GM19023 (cell line): ENCODE measurements at regions not wholly inside any gene's neighbourhood (a gene's known extent, or its start where the extent isn't known, plus 50 kb on each side); places are given as distances from the start of the nearest gene placed in this dataset.

Experiments used
- ATAC-seq: cut with Tn5 transposase; IDR thresholded peaks from one replicate; pipeline ENCODE4 v1.9.1; 2021; ENCODE audit warnings: mild to moderate bottlenecking, moderate library complexity; ENCODE audit not compliant: unreplicated experiment

DNA sequence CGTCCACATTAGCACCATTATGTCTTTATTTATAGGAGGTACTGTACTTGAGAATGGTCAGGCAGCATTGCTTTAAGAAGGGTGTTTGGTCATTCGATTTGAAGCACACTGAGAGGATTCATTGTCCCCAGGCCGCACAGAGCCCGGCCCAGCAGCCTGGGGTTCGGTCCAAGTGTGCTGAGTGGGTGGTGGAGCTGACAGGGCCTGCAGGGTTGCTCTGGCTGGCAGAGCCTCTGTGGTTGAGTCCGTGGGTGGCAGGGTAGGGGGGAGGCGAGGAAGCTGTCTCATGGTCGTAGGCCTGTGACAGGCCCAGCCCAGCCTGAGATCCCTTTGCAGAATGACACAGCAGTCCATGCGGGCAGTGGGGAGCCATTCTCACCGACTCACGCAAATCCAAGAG is 227.7 kb upstream of the TOPAZ1 start:
- ATAC-seq, result no peak

DNA sequence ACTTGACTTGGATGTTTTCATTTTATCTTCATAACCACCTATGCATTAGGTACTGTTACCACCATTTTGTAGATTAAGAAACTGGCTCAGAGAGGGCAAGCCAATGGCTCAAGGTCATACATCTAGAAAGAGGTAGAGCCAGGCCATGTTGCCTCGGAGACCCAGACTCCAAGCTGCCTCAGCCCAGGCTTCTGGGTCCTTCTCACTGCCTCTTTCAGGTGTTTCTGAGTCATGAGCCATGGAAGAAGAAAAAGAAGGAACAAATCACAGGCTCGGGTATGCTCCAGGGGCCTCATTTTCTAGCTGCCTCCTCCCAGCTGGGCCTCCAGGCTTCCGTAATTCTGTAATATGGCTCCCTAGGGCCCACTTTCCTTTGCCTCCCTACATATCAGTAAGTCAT is 226.5 kb upstream of the TOPAZ1 start:
- no peak for ATAC-seq

DNA sequence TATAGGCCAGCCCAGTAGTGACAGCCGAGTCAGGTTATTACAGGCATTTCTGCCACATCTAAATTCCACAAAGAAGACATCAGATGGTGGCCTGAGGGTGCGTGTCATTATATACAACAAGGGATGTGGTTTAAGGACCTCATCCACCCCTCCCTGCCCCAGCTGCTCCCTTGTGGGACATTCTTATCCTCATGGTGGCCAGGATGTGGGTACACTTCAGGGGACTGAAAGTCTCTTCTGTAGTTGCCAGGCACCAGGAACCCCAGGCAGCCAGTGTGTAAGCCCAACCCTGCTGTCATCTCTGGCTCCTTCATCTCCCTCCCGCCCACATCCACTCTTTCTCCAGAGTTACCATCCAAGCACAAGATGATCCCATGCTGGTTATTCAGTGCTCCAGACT is 224.9 kb upstream of the TOPAZ1 start:
- no peak for ATAC-seq

DNA sequence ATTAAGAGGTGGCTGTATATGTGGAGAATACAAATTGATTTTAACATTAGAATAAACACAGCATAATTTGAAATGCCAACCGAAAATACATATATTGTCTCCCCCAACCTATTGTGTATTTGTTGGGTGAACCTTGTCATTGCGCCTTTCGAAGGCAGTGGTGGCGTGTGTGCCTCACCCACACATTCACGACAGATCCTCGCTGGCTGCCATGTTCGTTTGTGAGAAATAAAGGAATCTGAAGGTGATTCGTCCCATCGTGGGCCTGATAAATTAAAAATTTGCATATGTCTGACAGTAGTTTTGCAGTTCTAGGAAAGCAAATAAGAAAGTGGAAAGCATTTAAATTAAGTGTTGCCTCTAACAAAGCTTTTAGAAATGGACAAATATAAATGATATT is 222.8 kb upstream of the TOPAZ1 start:
- ATAC-seq, result no peak

DNA sequence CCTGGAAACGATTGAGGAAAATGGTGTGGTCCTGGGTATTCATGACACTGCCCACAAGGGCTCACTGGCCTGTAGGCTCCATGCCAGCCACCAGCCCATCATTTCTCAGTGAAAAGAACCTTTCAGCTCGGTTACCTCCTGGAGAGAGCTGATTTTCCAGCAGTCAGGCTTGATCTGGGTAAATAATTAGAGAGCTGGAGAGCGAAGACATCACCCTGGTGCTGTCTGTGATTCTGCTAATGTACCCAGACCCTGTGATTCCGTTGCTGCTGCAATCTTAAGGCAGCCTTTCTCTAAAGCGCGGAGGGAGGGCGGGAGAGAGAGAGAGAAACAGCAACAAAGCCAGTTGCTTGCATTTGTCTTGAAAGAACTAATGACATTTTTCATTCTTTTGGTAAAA is 221.9 kb upstream of the TOPAZ1 start:
- no peak for ATAC-seq

DNA sequence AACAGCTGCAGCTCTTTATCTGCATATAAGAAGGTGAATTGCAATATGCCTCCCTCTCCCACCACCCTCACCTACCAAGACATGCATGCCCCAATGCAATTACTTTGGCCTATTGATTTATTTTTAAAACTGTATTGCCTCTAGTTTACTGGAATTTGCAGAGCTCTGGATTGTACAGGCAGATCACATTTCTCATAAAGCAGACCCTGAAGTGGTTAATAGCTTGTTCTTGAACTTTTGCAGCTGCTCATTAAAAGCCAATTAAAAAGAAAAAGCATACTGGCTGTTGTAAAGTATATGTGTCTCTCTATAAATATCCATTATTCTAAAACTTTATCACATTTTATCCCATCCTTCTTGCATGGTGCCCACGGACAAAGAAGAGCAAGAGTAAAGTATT is 221.5 kb upstream of the TOPAZ1 start:
- ATAC-seq, result no peak

DNA sequence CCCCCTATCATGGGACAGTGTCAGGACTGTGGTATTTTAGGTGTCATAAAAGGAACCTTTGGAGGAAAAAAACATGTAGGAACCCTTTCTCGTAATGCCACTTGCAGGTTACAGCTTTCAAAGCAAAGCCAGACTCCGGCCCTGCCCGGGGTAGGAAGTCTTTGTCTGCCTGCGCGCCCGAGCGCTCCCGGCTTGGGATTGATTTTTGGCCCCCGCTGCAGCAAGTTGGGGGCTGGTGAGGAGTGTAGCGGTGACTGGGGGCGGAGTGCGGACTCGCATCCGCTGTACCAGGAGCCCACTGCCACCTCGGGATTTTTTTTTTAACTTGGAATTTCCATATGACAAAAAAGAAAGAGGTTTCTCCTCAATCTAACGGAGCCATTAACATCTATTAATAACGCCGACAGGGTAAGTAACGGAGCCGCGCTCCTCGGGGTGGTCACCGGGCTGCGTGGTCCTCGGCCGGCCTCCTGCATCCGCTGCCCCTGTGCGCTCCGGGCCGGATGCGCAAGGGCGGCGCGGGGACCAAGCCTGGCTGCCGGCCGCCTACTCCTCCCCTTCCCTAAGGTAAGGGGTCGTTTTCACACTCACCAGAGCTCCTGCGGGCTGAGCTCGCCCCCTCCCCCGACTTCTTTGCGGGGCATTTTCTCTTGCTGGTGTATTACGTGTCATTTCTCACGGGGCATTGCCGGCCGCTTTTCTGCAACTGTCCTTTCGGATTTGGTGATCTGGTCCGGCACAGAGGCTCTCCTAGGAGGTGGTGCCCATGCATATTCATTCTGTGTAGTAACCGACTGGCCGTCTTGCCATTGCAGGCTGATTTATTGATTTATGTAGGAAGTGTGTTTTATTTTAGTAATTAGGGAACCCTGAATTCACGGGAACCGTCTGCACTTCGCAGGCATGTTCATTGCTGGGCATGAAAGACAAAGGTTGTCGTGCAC is 219.8 kb upstream of the TOPAZ1 start:
- ATAC-seq, result no peak

DNA sequence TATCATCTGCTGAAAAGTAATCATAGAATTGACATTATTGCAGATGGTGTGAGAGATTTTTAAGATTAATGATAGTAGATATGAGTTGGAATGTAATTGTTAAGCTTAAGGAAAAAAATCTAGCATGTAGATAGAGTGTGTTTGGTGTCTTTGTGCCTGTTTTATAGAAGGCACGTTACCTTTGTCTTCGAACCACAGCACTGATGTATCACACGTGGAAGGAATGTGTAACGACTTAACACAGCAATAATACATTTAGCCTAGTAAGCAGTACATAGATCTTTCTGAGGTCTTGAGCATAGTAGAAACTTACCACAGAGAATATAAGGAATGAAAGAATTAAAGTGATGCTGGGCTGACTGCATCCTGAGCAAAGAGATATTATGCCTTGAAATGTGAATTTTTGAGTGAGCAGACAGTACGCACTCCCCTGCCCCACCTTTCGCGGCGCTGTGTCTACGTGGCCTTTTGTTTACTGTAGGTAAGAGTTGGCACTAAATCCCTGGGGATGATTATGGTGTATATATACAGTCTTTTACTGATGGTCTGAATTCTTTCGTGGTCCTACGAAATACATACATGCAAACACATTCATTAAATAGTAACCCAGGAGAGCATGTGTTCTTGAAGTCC is 217.6 kb upstream of the TOPAZ1 start:
- no peak for ATAC-seq

DNA sequence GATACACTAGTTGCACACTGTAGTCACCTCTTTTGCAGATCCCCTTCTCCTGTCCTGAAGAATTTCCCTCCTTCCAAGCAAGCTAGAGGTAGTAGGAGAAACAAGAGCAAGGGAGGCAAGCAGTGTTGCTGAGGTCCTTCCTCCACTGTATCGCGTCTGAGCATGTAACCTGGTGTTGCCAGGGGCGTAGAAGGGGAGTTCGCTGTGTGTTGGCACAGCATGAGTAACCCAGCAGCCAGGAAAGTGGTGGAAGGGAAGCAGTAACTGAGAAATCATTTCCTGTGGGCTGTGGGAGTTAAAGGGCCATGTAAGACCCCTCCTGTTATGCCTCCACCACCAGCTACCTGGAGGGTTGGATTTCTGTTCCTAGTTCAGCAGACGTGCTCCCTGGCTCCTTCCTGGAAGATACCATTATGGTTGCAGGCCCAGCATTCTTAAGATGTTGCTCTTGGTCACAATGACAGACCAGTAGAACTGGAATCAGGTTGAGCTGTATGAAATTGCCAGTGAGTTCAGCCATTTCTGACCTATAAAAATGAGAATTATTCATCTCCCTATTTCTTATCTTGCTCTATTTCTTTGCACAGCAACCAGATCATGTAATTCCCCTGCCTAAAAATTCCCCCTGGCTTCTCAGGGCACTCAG is 215.3 kb upstream of the TOPAZ1 start:
- ATAC-seq, result no peak

DNA sequence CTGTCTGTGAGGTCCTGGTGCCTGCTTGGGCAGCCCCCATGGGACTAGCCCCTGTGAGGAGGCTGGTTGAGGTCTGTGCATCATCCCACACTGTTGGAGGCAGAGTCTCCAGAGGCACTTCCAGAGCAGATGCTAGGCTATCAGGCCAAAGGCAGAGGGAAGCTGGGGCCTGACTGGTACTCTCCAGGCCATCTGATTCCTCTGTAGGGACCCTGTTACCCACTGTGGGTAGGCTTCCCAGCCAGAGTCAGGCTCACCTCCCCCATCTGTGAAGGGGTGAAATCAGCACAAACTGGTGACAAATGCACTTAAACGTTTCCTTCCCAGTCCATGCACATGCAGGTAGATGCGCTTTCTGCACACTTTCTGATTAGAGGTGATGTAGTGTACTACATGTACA is 212.6 kb upstream of the TOPAZ1 start:
- no peak for ATAC-seq

DNA sequence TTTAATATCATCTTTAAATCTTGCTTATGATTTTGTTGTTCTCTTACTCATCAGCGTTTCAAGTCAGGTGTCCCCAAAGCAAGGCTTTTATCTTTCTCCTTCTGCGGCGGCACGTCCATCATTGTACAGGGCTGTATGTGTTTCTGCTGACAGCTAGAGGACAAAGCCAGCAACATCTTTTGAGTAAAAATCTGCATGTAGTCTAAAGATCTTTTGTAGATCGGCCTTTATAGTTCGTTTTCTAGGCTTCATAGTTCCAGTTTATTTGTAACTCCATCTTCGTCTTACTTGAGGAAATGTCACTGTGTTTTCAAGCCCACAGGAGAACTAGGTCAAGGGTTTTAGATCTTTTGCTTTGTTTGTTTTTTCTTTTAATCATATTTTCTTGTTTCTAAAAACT is 211.4 kb upstream of the TOPAZ1 start:
- ATAC-seq, result no peak

DNA sequence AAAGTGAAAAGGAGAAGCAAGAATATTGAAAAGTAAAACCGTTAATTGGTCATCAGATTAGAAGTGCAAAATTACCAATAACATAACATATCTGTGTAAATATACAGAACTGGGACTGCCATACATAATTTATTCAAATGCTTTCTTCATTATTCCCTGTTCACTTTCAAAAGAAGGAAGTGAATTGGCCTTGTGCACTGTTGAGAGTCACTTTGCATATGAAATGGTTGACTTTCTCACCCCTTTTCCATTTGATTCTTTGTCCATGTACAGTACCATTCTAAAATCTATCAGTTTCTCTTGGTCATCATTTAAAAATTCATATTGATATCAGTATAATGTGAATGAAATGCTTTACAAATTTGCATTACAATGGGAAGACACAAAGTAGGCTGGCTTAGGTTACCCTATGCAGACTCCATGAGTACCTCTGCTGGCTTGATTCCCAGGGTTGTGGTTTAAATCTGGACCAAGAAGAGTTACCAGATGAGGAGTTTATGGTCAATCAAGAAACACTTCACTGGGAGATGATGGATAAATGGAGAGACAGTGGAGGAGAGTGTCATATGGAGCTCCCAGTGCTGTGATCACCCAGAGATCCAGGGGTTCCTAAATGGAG is 210.9 kb upstream of the TOPAZ1 start:
- no peak for ATAC-seq

DNA sequence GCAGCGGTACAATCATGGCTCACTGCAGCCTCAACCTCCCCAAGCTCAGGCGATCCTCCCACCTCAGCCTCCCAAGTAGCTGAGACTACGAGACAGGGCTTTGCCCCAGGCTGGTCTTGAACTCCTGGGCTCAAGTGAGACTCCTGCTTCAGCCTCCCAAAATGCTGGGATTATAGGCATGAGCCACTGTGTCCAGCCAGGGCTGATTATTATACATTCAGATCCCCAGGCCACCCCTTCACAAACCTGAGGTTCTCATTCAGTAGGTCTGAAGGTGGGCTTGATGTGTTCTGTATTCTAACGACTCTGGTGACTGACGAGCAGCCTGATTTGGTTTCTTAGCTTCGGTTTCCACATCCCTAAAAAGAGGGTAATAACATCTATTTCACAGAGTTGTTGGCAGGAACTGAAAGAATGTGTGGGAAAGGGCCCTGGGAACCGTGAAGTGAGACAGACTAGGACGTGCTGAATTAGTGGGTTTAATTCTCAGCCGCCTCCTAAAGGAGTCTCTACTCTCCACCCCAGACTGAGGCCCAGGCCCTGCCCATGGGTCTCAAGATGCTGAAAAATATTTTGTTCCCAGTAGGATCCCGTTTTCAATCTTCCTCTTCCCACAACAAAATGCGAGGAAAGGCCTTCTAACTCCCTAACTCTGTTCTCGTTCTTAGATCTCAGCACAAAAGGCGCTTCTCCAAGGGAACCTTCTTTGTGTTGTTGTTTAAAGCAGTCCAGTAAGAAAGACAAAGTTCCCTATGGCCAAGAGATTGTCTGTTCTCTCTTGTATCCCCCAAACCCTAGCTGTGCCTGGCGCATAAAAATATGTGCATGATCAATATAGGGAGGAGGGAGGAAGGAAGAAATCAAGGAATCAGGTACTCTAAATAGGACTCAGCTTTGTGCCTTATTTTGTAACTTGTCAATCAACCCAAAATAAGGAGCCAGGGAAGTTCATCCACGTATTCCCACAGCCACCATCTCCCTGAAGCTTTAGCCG is 210.0 kb upstream of the TOPAZ1 start:
- ATAC-seq, result no peak

DNA sequence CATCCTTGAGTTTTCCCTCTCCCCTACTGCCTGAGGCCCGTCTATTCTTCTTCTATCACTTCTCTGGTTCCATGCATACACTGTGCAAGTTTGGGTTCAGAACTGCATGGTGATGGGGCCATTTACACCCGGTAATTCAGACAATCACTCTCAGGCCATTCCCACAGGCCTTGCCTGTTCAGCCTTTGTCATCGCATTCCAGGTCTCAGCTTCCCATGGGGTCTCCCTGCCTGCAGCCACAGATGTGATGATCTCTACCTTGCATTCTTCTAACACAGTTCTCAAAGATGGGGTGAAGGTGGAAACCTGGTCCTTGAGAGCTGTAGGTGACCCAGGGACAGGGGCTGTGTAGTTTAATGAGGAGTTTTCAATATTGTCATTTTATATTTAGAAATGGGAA is 209.2 kb upstream of the TOPAZ1 start:
- no peak for ATAC-seq

DNA sequence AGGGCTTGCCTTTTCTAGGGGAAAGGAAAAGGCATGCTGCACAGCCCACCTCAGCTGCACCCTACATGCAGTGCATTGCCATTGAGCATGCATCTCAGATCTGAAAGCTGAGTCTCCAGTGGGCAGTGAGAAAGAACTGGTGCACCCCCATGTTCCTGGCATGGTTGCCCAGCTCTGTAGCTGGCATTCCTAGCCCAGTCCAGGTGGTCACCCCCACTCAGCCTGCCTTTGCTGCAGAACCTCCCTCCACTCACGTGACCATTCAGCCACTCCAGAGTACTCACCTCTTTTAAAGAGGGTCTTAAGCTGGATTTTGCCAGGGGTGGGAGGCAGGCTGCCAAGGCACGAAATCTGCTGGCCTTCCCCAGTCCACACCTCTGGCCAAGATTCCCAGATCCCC is 208.6 kb upstream of the TOPAZ1 start:
- ATAC-seq, result no peak

DNA sequence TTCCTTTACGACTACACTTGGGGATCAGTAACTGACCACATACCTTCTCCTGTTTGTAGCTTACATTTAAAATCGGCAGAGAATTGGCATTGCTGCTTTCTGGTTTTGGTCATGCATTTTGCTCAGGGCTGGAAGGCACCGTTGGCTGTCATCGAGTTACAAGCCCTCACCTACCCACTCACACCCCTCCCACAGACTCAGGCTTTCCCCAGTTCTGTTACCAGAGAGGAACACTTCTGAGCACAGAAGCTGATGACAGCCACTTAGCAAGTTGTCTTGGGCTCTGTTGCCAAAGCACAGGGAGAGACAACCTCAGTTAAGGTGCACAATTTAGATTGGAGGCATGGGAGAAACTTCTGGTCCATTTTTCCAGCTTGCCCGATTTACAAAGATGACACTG is 204.8 kb upstream of the TOPAZ1 start:
- ATAC-seq, result no peak

DNA sequence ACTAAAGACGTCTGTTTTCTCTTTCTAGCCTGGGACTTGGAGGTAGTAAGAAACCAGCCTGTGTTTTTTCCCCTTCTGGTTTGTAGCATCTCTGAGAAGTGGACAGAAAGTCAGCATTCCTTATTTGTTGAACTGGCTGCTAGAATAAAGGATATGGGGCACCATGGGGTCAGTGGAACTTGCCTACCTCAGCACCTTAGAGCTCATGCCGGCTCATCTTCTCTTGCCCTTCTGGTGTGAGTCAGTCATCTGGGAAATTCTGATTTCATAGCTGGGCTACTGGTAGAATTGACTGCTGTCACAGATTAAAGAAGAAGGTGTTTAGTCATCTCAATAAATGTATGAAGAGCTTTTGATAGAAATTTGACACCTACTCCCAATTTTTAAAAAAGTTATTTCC is 202.7 kb upstream of the TOPAZ1 start:
- ATAC-seq, result no peak

DNA sequence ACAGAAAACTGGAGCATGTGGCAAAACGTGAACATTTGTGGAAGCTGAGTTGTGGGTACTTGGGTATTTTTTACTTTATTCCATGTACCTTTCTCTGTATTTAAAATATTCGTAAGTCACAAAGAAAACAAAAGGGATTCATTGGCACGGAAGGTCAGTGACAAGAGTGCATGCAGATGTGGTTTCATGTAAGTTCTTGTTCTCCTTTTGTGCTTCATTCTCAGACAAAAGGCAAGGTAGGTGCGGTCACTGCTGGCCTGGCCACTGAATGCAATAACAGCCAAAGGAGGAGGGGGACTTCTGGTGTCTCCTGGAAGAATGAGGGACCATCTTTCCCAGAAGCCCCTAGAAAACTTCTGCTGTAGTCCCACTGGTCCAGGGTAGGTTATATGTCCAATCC is 200.0 kb upstream of the TOPAZ1 start:
- ATAC-seq, result no peak

DNA sequence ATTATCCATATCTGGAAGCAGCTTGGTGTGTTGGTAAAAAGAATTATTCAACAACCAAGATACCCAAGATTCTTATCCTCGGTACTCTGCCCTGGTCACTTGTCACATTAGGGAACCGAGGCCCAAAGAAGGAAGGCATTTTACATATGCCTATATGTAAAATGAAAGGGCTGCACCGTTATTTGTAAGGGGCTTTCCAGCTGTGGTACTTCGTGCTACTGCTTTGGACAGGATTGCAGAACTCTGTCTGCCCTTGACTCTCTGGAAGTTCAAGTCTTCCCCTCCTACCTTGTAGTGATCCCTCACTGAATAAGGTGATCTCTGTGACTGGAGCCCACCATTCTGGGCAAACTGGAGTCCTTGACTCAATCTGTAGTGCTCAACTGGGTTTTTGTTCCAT is 198.9 kb upstream of the TOPAZ1 start:
- no peak for ATAC-seq

DNA sequence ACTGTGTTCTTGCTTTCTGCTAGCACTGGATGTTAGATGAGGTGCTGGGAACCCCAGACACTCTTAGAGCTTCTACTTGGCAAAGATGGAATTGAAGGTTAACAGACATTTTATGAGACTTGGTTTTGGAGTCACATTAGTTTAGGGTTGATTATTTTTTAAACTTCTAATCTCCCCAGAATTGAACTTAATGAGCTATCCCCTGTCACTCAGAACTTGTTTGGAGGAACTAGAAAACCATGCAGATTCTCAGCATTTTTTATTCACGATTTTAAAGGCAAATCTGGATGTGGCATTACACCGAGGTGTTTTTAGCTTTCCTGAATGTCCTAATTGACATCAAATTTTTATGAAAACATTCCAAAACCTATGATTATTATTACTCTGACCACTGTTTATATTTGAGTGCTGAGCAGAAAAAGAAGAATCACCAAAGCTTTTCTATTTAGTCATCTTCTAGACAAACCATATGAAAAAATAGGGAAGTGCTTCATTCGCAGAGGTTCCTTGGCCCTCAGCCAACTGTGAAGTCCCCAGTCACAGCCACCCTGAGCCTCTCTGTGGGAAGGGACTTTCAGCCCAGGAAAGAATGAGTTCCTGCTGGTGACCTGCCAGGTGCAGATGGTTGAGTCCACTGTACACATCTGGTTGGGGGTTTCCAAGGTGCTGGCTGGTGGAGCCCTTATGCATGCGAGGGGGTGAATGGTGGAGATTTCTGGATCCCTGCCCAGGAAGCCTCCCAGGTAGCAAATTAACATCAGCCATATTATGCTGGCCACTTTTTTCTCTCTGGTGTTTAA is 196.0 kb upstream of the TOPAZ1 start:
- peak; percentile 72 for ATAC-seq
